HG03045 (cell line): ENCODE measurements at regions not wholly inside any gene's neighbourhood (a gene's known extent, or its start where the extent isn't known, plus 50 kb on each side); places are given as distances from the start of the nearest gene placed in this dataset.
"Not testable (repeated sequence)": the region's sequence is repeated elsewhere in the genome, so short reads cannot be mapped to it uniquely, and the experiment has no call there.

Experiments used
- ATAC-seq: cut with Tn5 transposase; IDR thresholded peaks from one replicate; pipeline ENCODE4 v1.9.1; 2021; ENCODE audit warnings: mild to moderate bottlenecking, moderate library complexity; ENCODE audit not compliant: unreplicated experiment

GRCh38 chr13:34349091-34349722 is 531.3 kb downstream of the RFC3 start:
- no peak for ATAC-seq

GRCh38 chr13:34350671-34351070 is 532.7 kb downstream of the RFC3 start:
- ATAC-seq, result no peak

DNA sequence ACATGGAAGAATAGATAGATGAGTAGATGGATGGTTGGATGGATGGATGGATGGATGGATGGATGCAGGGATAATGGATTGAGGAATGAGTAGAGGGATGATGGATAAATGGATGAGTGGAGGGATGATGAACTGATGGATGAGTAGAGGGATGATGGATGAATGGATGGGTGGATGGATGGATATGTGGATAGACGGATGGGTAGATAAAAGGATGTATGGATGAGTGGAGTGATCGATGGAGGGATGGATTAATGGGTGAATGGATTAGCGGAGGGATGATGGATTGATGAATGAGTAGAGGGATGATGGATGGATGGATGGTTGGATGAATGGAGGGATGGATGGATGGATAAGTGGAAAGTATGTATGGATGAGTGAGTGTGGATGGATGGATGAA is 533.2 kb downstream of the RFC3 start:
- ATAC-seq, result no peak

- ATAC-seq, result no peak
Measured at GRCh38 chr13:34352958-34353357, 535.0 kb downstream of the RFC3 start.

DNA sequence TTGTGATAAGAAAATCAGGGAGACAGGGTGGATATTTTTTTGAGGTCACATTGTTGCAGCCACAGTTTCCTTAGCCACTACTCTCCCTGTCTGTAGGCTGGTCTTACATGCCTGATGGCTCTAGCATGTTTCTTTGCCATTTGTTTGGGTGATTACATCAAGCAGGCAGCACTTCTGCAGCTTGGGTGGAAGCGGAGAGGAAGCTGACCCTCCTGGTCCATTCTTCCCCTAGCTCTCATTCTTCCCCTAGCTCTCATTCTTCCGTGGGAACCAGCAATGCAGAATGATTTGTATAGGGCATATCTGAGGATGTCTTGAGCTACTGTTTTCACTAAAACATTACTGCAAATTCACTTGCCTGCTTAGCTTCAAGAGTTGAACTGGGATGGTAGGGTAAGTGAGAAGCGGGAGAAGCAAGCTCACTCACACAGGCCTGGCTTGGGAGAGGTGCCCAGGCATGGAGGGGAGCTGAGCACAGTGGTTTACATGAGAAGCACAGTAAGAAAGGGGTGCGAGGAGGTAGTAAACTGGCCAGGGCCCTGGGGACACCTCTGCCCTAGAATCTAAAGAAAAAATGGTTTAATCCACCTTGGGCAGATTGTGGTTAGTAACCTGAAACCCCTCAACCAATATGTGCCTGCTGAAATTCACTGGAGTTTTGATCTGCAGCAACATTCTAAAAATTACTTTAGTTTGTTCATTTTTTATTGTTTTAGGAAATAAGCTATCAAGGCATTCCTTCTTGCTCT is 538.9 kb downstream of the RFC3 start:
- ATAC-seq, result no peak

GRCh38 chr13:34357435-34358232 is 539.7 kb downstream of the RFC3 start:
- ATAC-seq, result no peak

DNA sequence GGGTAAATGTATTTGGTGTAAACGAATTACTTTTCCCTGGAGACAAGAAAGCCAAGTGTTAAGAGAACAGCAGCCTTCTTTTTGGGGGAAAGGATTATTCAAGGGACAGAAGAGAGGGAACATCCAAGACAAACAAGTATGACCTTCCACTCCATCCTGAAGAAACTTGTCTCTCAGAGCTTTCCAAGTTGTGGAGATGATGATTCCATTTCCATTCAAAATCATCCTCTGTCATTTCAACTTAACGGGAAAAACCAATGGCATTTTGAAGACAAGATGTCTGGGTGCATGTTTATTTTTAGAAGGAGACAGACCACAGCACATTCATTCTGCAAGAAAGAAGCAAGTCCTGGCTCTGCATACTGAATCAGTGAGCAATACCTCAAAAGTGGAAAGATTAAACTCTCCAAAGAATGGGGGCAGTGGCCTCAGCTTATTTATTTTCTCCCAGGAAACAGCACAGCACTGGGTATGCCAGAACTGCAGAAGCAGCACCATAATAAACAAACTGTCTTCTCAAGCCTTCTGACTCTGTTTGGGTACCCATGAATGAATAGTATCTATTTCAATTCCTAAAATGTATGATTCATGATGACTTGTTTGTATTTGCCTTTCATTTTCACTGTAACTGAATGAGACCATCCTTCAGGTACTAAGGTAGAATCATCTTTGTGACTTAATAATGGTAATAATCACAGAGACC is 541.0 kb downstream of the RFC3 start:
- no peak for ATAC-seq

DNA sequence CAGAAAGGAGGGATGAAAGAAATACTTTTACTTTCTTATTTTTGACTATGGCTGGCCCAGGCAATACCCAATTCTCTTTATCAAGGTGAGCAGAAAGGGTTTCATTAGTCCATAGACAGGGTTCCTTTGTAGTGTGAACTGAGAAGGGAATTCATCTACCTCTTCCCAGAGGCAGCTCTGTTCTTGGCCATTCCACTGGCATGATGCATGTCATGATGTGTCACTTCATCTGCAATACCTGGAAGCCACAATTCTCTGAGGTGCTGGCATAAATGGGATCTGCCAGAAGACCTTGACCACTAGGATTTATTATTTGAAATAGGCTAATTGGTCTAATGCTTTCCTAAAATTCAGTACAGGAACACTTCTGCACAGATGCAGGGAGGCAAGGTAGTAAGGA is 542.8 kb downstream of the RFC3 start:
- ATAC-seq, result no peak

- ATAC-seq, result no peak
Measured at GRCh38 chr13:34361560-34361959, 543.6 kb downstream of the RFC3 start.

GRCh38 chr13:34363266-34363665 is 545.3 kb downstream of the RFC3 start:
- ATAC-seq, result no peak

GRCh38 chr13:34364633-34365032 is 546.7 kb downstream of the RFC3 start:
- ATAC-seq, result no peak

DNA sequence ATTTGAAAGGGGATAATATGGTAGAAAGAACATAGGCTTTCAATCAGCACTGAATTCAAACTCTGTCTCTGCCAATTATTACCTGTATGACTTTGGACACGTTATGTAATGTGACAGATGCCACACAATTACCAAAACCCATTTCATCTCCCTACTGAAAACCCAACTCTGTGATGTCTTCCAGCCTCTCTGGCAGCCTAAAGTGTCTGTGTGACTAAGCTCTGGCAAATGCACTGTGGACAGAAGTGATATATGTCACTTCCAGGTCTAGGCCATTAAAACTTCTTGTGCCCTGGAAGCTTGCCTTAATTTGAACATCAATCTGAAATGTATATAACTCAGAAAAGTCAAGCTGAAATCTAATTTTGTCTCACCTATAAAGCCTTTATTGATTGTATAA is 552.0 kb downstream of the RFC3 start:
- ATAC-seq, result no peak

GRCh38 chr13:34371108-34371507 is 553.2 kb downstream of the RFC3 start:
- no peak for ATAC-seq

GRCh38 chr13:34371645-34372395 is 553.9 kb downstream of the RFC3 start:
- no peak for ATAC-seq

GRCh38 chr13:34372581-34372980 is 554.6 kb downstream of the RFC3 start:
- no peak for ATAC-seq

- ATAC-seq, result no peak
Measured at GRCh38 chr13:34376483-34376882, 558.5 kb downstream of the RFC3 start.

DNA sequence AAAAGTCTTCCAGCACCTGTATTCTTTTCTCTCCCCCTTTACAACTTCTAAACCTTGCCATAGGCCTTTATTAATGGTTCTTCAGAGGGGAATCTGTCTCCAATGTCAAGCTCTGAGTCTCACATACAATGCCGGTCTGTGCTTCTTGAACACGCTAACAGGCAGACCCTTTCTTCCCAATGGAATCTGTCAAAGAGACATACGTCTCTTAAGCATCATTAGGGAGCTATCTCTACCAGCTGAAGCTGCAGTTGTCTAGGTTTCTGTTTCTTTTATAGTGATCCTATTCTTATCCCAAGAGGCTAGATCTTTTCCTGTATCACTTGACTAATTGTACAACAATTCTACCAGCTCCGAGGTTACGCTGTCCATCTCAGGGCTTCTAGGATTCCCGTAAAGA is 560.8 kb upstream of the NBEA start:
- ATAC-seq, result no peak

DNA sequence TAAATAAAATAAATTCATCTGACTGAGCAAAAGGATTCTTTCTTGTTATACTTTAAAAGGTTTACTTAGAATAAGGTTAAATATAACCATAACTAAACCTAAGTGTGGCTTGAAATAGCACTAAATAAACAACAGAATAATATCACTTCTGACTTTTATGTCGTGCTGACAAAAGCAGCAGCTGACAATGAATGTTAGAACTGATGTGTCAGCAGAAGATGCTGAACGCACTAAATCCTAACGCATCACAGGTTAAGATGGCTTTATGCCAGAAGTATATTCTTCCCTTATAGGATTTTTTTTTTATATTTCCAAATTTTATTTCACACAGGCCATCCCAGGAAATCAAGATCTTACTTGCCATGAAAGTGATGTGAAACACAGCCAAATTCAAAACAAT is 558.3 kb upstream of the NBEA start:
- ATAC-seq, result no peak

DNA sequence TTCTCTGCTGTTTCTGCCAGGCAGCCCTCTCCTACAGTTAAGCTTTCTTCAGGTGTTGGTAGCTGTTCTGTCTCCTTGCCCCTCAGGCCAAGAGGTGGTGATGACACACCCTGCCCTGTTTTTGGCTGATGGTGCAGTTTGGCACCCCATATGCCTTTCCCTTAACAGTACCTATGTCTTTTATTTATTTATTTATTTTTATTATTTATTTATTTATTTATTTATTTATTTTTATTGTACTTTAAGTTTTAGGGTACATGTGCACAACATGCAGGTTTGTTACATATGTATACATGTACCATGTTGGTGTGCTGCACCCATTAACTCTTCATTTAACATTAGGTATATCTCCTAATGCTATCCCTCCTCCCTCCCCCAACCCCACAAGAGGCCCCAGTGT is 555.8 kb upstream of the NBEA start:
- ATAC-seq, result not testable (repeated sequence)

DNA sequence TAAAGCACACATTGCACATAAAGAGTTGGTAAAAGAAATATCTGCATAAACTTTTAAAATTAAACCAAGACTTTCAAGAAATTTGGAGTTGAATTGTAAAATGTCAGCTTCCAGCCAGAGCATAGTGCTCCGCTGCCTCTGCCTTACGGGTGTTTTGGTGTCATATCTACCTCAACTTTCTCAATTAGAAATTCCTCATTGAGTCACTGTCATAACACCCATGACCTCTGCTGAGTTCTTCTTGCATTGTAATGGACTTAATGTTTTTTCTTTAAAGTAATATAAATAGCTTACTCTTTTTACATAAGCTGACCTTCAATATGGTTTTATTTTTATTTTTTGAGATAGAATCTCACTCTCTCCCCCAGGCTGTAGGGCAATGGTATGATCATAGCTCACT is 551.0 kb upstream of the NBEA start:
- ATAC-seq, result no peak

DNA sequence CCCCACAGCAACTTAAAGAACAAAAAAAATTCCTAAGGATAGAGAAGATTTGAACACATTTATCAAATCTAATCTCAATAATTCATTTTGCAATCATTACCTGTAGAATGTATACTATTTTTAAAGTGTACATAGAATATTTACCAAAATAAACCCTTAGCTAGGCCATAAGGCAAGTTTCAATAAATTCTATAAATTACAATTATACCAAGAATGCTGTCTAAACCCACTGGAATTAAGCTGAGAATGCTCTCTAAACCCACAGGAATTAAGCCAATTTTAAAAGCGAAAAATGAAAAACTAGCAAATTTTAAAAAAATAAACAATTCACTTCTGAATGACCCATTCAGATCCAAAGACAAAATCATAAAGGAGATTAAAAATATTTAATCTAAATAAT is 540.4 kb upstream of the NBEA start:
- ATAC-seq, result no peak
